ENCODE measurements at regions not wholly inside any gene's neighbourhood (a gene's known extent, or its start where the extent isn't known, plus 50 kb on each side); places are given as distances from the start of the nearest gene placed in this dataset.
A peak's percentile ranks its signal among the peaks of the same experiment; 100 is the strongest.

DNA sequence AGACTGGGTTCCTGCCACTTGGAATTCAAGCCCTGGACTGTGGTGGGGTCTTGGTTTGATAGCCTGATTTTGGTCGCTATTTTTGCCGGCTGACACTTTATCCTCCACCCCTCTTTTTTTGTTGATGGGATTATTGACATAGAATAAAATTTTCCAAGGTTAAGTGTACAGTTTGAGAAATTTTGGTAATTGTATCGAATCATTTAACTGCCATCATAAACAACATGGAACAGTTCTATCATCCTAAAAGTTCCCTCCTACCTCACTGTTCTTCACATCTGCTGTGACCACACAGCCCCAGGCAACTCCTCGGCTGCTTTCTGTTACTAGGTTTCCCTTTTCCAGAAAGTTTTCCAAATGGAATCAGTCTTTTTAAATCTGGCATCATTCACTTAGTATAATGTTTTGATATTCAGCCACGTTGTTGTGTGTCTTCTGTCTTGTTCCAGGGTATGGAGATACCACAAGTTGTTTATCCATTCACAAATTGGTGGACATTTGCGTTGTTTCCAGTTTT lies 50.6 kb upstream of the STEAP1B start:
- peaks cover 4% of the 10 kb centered on the region; the same call in 1 of the 2 replicates for H3K27me3 Mint-ChIP-seq (ENCODE audit: low read depth)
- H3K36me3 Mint-ChIP-seq = no peaks in the 10 kb centered on the region
- no peak for TF ChIP-seq ETV6 (CRISPR knock-in tag; IDR thresholded peaks at IDR 0.05)
- TF ChIP-seq, protein P1, sequence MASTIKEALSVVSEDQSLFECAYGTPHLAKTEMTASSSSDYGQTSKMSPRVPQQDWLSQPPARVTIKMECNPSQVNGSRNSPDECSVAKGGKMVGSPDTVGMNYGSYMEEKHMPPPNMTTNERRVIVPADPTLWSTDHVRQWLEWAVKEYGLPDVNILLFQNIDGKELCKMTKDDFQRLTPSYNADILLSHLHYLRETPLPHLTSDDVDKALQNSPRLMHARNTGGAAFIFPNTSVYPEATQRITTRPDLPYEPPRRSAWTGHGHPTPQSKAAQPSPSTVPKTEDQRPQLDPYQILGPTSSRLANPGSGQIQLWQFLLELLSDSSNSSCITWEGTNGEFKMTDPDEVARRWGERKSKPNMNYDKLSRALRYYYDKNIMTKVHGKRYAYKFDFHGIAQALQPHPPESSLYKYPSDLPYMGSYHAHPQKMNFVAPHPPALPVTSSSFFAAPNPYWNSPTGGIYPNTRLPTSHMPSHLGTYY (CRISPR knock-in tag; IDR thresholded peaks at IDR 0.05) = no peak
- TF ChIP-seq ZNF121 (CRISPR knock-in tag; IDR thresholded peaks at IDR 0.05) = no peak
- no peak for TF ChIP-seq ZNF263 (CRISPR knock-in tag; IDR thresholded peaks at IDR 0.05; ENCODE audit: low read depth)
- no peak for TF ChIP-seq ELF4 (CRISPR knock-in tag; IDR thresholded peaks at IDR 0.05; ENCODE audit: low read depth)
- TF ChIP-seq FOXP1 (CRISPR knock-in tag; IDR thresholded peaks at IDR 0.05; ENCODE audit: borderline replicate concordance) = no peak
- TF ChIP-seq NFATC4 (CRISPR knock-in tag; IDR thresholded peaks at IDR 0.05) = no peak
- TF ChIP-seq ZNF416 (CRISPR knock-in tag; IDR thresholded peaks at IDR 0.05) = no peak
- no peak for TF ChIP-seq TCF7 (CRISPR knock-in tag; IDR thresholded peaks at IDR 0.05; ENCODE audit: low read depth)
- TF ChIP-seq, protein P2, sequence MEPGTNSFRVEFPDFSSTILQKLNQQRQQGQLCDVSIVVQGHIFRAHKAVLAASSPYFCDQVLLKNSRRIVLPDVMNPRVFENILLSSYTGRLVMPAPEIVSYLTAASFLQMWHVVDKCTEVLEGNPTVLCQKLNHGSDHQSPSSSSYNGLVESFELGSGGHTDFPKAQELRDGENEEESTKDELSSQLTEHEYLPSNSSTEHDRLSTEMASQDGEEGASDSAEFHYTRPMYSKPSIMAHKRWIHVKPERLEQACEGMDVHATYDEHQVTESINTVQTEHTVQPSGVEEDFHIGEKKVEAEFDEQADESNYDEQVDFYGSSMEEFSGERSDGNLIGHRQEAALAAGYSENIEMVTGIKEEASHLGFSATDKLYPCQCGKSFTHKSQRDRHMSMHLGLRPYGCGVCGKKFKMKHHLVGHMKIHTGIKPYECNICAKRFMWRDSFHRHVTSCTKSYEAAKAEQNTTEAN (CRISPR knock-in tag; IDR thresholded peaks at IDR 0.05) = no peak
- no peak for TF ChIP-seq ZNF532 (CRISPR knock-in tag; IDR thresholded peaks at IDR 0.05; ENCODE audit: borderline replicate concordance)
- no peak for TF ChIP-seq NFYB (CRISPR knock-in tag; conservative IDR thresholded peaks at IDR 0.05; ENCODE audit: low read depth)
- TF ChIP-seq SP1 (CRISPR knock-in tag; conservative IDR thresholded peaks at IDR 0.05) = no peak
- TF ChIP-seq ZSCAN18 (CRISPR knock-in tag; IDR thresholded peaks at IDR 0.05) = no peak
- no peak for TF ChIP-seq KAT7 (CRISPR knock-in tag; IDR thresholded peaks at IDR 0.05; ENCODE audit: borderline replicate concordance)
- no peak for TF ChIP-seq PREB (CRISPR knock-in tag; IDR thresholded peaks at IDR 0.05; ENCODE audit: borderline replicate concordance)
- no peaks in the 10 kb centered on the region for H3K9me3 Mint-ChIP-seq
- DNase-seq (ENCODE audit: low spot score) = no peak
- no peak overlapping the region for H3K27ac Mint-ChIP-seq
- CTCF ChIA-PET = interaction anchor here (1.0 kb wide), 1 partner anchor 177 kb away, joined by 4 read pairs; the partner anchor contains the start of gene IL6
- no peak for ATAC-seq
- peaks cover 19% of the 10 kb centered on the region for H3K4me1 Mint-ChIP-seq
- H3K4me3 Mint-ChIP-seq = peak overlapping the region; percentile 83
- POLR2A ChIA-PET = no interaction called here

Measured in WTC11 (cell line).